ENCODE measurements at regions not wholly inside any gene's neighbourhood (a gene's known extent, or its start where the extent isn't known, plus 50 kb on each side); places are given as distances from the start of the nearest gene placed in this dataset.
"Not testable (repeated sequence)": the region's sequence is repeated elsewhere in the genome, so short reads cannot be mapped to it uniquely, and the experiment has no call there.

GRCh38 chr6:145564553-145564952 lies 170.8 kb downstream of the EPM2A start:
- Histone ChIP-seq H3K9ac (ENCODE audit: low read depth in 1 of 2, low read length in 2 of 2) (no peak overlapping the region), H3K4me1 (ENCODE audit: control insufficient read depth in 2 of 2, insufficient read depth in 2 of 2, low read length in 2 of 2) (no peaks in the 10 kb centered on the region), H3K36me3 (ENCODE audit: control insufficient read depth in 2 of 2, insufficient read depth in 2 of 2, low read length in 2 of 2) (no peaks in the 10 kb centered on the region), H3K27ac (ENCODE audit: low read depth in 2 of 2, low read length in 2 of 2) (no peak overlapping the region), H3K4me3 (ENCODE audit: low read length in 2 of 2) (no peak overlapping the region), H3K9me3 (ENCODE audit: control insufficient read depth in 2 of 2, low read length in 2 of 2) (no peaks in the 10 kb centered on the region), H3K27me3 (ENCODE audit: control insufficient read depth in 2 of 2, insufficient read depth in 2 of 2, low read length in 2 of 2) (no peaks in the 10 kb centered on the region)

GRCh38 chr6:145567684-145568252 lies 167.6 kb downstream of the EPM2A start:
- Histone ChIP-seq H3K27ac (ENCODE audit: low read depth in 2 of 2, low read length in 2 of 2) (no peak overlapping the region), H3K27me3 (ENCODE audit: control insufficient read depth in 2 of 2, insufficient read depth in 2 of 2, low read length in 2 of 2) (no peaks in the 10 kb centered on the region), H3K36me3 (ENCODE audit: control insufficient read depth in 2 of 2, insufficient read depth in 2 of 2, low read length in 2 of 2) (no peaks in the 10 kb centered on the region), H3K9me3 (ENCODE audit: control insufficient read depth in 2 of 2, low read length in 2 of 2) (no peaks in the 10 kb centered on the region), H3K4me3 (ENCODE audit: low read length in 2 of 2) (no peak overlapping the region), H3K4me1 (ENCODE audit: control insufficient read depth in 2 of 2, insufficient read depth in 2 of 2, low read length in 2 of 2) (no peaks in the 10 kb centered on the region), H3K9ac (ENCODE audit: low read depth in 1 of 2, low read length in 2 of 2) (no peak overlapping the region)

GRCh38 chr6:145569140-145569539 lies 166.2 kb downstream of the EPM2A start:
- Histone ChIP-seq H3K9ac (ENCODE audit: low read depth in 1 of 2, low read length in 2 of 2) (no peak overlapping the region), H3K9me3 (ENCODE audit: control insufficient read depth in 2 of 2, low read length in 2 of 2) (no peaks in the 10 kb centered on the region), H3K27me3 (ENCODE audit: control insufficient read depth in 2 of 2, insufficient read depth in 2 of 2, low read length in 2 of 2) (no peaks in the 10 kb centered on the region), H3K4me3 (ENCODE audit: low read length in 2 of 2) (no peak overlapping the region), H3K36me3 (ENCODE audit: control insufficient read depth in 2 of 2, insufficient read depth in 2 of 2, low read length in 2 of 2) (no peaks in the 10 kb centered on the region), H3K27ac (ENCODE audit: low read depth in 2 of 2, low read length in 2 of 2) (no peak overlapping the region), H3K4me1 (ENCODE audit: control insufficient read depth in 2 of 2, insufficient read depth in 2 of 2, low read length in 2 of 2) (no peaks in the 10 kb centered on the region)

GRCh38 chr6:145570336-145570735 lies 165.0 kb downstream of the EPM2A start:
- not testable (repeated sequence) for H3K4me3 ChIP-seq (ENCODE audit: low read length in 2 of 2); H3K27me3 ChIP-seq (ENCODE audit: control insufficient read depth in 2 of 2, insufficient read depth in 2 of 2, low read length in 2 of 2); H3K36me3 ChIP-seq (ENCODE audit: control insufficient read depth in 2 of 2, insufficient read depth in 2 of 2, low read length in 2 of 2); H3K4me1 ChIP-seq (ENCODE audit: control insufficient read depth in 2 of 2, insufficient read depth in 2 of 2, low read length in 2 of 2); H3K9me3 ChIP-seq (ENCODE audit: control insufficient read depth in 2 of 2, low read length in 2 of 2); H3K27ac ChIP-seq (ENCODE audit: low read depth in 2 of 2, low read length in 2 of 2); H3K9ac ChIP-seq (ENCODE audit: low read depth in 1 of 2, low read length in 2 of 2)

- H3K9me3 ChIP-seq (ENCODE audit: control insufficient read depth in 2 of 2, low read length in 2 of 2); H3K4me3 ChIP-seq (ENCODE audit: low read length in 2 of 2); H3K4me1 ChIP-seq (ENCODE audit: control insufficient read depth in 2 of 2, insufficient read depth in 2 of 2, low read length in 2 of 2); H3K36me3 ChIP-seq (ENCODE audit: control insufficient read depth in 2 of 2, insufficient read depth in 2 of 2, low read length in 2 of 2); H3K27ac ChIP-seq (ENCODE audit: low read depth in 2 of 2, low read length in 2 of 2); H3K9ac ChIP-seq (ENCODE audit: low read depth in 1 of 2, low read length in 2 of 2); H3K27me3 ChIP-seq (ENCODE audit: control insufficient read depth in 2 of 2, insufficient read depth in 2 of 2, low read length in 2 of 2): not testable (repeated sequence)
Measured at GRCh38 chr6:145574269-145574668, 161.1 kb downstream of the EPM2A start.

Measured in mucosa of rectum (tissue), 2 donors.